HuH-7 (cell line): ENCODE measurements at regions not wholly inside any gene's neighbourhood (a gene's known extent, or its start where the extent isn't known, plus 50 kb on each side); places are given as distances from the start of the nearest gene placed in this dataset.

ENCODE experiments used
- DNase-seq: peaks from one replicate; pipeline ENCODE4 v3.0.0; 2011; ENCODE audit warnings: low spot score

DNA sequence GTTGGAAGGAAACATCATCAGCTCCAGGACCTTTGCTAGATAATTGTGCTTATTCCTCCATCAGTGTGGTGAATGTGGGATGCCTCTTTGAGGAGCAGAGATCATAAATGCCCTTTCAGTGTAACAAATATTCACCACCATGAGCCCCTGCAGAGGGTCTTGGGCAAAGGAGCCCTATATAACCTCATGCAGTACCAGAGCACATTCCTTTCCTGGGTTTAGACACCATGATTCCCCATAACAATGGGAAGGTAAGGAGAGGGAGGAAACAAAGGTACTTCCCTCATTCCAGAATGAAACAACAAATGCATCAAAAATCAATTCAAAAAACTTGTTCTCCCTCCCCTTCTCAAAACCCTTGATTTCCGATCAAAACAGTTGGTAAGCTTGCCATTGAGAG is 103.4 kb upstream of the PROX1 start:
- no peak for DNase-seq

DNA sequence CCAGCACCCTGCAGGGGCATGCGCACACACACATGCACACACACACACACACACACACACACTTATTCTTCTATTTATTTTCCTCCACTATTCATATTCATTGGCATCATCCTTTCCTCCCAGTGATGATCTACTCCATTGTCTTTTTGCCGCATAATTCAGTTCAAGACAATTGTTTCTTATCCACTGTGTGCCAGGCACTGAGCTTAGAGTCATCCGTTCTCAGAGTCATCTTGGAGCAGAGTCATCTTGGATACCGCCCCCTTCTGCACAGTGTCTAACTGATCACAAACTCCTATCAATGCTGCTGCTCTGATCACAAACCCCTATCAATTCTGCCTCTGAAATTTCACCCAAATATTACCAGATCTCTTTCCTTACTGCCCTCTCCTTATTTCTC is 102.8 kb upstream of the PROX1 start:
- no peak for DNase-seq

DNA sequence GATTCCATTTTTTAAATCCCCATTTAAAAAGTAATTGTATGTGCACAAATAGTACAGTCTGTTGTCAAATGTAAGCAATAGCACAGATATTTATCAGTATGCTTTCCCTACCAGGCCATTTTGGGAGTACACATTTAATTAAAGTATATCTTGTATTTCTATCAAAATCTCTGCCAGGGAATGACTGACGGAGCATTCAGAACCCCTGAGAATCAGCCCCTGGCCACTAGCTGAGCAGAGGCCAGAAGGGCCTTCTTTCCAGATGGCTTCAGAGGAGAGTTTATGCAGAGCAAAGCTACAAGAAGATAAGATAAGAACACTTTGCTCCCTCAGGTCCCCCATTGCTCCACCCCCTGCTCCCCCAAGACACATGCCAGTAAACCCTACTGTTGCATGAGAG is 99.9 kb upstream of the PROX1 start:
- DNase-seq, result no peak

DNA sequence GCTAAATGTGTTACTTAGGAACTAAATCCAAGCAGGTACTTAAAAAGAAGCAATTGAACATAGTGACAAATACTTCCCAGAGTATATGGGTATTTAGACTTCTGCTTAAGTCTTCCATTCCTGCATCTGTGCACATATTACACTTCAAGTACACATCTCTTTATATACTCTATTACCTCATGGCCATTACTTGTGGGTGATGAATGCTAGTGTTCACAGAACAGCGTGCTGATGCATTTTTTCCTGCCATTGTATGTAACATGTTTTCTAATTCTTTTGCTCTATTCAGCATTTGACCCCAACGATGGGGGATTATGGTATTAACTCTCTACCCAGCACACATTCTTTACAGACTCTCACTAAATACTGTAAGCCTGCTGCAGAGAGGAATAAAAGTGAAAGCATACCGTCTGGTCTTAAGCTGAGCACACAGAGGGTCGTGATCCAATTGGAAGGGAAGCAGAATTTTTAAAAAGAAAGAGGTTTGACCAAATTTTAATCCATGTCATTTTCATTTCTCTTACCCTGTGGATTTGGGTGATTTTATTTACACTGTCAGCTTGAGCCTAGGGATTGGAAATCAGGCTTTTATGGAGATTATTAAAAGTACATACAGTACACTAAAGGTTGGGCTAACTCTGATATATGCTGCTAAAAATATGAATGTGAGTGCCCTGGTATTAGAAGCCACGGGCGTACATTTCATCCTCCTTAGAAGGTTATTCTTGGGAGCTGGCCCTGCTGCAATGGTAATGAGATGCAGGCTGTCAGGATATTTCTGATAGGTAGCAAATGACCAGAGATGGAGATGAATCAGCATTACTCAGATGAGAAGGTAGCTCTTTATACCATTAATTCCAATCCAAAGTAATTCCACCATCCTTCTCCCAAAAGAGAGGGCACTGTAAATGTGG is 95.5 kb upstream of the PROX1 start:
- no peak for DNase-seq

DNA sequence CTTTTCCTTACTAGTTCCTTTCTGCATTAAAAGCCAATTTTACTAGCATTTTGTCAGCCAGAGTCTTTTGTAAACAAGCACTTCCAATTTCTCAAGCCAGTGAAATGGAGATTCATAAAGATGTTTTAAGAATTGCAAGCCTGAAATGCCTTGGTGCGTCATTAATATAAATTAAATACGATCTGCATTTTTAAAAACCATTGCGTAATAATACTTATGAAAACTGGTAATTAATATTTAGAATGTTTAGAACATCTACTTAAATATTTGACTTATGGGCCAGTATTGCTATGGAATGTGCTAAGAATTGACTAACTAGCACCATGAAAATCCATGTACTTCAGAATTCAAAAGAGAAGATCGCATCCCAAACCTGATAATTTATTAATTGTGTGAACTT is 89.1 kb upstream of the PROX1 start:
- DNase-seq, result no peak

DNA sequence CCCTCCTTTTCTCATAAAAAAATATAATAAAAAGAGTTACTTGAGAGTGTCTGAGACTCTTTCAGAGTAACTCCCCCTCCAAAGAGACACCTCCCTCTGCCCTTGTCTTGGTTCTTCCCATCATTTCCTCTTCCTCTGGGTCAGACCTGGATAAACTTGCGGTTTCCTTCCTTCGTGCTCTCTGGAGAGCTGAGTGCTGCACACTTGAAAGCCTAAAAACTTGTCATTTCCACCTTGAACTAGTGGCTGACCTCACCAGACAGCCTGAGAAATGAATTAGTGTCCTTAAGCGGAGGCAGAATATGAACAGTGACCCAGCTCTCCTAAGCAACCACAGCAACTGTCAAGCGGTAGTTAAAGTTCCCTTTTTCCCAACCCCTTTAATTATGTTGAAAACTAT is 88.4 kb upstream of the PROX1 start:
- DNase-seq, result no peak

DNA sequence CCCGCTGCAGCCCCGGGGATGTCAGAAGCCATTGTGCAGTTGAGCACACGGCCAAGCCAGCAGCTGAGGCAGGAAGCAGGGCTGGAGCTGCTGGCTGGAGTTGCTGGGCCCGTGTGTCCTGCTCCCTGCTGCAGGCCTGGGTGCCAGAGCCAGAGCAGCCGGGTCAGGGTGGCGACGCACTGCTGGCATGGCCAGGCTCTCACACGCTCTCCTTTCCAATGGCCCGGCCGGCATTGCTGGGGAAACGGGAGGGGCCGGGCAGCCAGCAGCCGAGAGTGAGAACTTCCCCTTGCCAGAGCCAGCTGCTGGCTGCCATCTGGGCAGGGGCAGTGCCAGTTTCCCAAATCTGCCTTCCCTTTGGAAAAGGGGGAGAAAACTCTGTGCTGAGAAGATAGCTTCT is 82.4 kb upstream of the PROX1 start:
- no peak for DNase-seq

DNA sequence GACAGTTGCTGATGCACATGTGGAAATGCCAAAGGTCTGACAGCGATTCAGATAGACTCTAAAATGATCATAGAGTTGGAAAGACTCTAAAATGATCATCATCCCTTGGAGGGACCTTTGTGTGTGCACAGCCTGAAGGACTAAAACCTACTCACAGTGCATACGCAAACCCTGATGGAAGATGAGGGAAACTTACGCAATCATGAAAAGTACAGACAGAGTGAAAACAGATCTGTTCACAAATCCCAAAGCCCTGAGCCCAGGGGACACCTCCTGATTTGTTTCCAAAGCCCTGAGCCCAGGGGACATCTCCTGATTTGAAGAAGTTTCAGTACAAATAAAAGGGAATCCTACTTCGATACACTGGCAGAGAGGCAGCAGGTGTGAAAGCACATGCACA is 79.3 kb upstream of the PROX1 start:
- no peak for DNase-seq

DNA sequence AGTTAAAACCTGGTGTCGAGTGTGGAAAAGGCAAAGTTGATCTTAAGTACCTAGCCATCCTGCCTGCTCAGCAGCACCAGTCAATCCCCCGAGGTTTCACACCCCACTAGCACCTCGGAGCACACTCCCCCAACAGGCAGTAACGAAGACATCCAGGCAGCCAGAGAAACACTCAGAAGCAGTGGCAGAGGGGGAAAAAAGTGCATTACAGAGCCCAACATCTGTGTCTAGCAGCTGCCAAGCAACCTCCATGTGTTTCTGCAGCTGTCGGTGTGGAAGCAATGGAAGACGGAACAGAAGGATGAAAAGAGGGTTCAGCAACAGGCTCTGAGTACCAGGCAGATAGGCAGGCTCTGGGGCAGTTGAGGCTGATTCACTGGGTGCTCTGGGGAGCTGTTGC is 73.4 kb upstream of the PROX1 start:
- DNase-seq, result no peak

DNA sequence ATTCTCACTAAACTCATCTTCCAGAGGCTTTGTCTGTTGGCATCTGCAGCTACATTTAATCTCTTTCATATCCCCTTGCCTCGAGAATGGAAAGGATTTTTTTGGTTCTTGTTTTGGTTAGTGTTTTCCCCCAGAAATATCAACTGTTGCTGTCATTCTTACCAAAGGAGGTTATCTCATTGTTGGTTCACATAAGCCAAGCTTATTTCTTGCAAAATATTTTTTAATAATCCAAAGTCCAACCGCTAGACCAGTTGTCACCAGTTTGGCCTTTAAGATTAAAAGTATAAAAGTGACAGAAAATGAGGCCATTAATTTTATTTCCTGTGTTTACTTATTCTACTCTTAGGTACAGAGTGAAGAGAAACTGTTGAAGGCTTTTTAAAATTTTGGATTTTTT is 66.5 kb upstream of the PROX1 start:
- no peak for DNase-seq

DNA sequence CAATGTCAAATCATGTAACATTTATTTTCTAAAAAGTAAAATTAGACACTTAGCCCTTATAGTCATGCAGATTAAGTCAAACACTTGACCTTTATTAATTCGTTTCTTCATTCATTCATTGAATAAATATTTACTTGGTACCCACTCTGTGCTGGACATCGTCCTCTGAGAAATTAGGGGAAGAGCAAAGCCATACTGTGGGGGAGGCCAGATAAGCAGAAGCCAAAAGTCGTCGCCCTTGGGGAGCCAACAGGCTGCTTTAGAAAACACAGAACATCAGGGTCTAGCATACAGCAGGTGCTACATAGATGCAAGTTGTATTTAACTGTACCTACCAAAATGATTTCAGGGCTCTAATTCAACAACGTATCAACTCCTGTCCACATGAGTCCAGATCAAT is 66.1 kb upstream of the PROX1 start:
- no peak for DNase-seq

DNA sequence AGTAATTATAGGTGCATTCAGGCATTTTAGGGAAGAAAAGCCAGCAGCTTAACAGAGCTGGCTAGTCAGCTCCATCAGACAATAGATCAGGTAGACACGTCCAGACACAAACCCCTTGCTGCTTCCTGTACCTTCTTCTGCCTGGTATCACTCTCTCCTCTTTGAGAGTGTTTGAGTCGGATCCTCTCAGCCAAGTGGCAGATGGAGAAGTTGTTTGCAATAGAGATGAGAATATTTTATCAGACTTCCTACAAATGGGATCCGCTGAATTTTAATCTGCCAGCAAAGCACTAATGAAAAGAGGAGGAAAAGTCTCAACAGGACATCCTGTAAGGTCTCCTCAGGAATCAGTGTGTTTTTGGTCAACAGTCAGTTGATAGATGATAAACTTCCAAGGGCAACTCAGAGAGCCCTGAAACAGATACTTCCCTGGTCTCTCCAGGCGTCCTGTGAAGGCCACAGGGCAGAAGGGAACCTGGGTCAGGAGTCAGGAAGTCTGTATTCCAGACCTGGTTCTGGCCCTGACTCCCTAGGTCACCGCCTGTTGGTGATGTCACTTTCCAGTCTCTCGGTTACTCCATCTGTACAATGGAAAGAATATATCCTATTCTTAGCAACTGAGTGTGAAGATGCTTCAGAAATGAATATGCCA is 62.1 kb upstream of the PROX1 start:
- DNase-seq, result no peak

DNA sequence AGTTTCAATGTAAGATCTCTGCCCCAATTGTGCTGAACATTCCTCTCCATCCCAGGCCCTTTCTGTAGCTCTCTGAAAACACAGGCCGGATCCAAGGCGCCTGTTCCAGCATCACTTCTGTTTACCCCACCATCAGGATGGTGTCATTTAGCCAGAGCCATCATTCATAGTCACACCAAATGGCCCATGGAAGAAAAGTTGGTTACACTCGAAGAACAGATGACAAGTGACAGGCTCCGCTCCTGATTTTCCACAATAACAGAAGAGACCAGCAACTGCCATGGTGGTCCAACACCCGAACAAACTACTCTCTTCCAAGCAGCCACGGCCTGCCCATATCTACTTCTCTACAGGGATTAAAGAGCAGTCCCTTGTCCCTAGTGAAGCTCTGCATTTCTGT is 59.9 kb upstream of the PROX1 start:
- DNase-seq, result no peak

DNA sequence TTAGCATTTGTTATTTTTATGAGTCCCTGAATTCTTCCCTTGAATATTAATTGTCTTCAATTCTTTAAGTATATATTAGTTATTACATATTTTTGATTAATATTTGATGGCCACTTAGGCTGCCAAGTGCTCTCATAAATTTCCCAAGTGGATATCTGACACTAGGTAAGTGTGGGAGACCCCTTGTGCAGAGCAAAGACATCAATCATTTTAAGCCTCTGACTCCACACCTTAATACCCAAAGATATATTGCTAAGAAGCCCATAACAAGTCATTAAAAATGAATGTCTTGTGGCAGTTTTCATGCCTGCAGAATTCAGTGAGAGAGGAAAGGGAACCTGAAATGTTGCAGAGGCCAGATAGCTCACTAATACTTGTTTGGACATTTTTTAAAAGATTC is 58.4 kb upstream of the PROX1 start:
- no peak for DNase-seq

DNA sequence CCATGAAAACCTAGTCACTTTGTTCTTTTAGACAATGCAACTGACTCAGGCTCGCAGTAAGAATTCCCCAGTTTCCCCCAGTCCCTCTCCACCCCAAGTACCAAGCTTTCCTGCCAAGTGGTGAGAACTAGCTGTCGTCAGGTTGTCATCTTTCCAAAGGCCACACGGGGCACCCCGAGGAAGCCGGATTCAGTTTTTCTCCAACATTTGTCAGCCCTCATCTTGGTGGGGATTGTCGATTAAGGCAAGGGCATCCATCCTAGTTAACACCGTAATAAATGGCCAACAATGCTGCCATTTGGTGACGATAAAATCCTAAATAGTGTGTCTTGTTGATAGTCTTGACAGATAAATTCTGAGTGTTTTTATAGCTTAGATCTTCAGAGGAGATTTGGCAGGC is 55.9 kb upstream of the PROX1 start:
- DNase-seq, result peak; percentile 24

DNA sequence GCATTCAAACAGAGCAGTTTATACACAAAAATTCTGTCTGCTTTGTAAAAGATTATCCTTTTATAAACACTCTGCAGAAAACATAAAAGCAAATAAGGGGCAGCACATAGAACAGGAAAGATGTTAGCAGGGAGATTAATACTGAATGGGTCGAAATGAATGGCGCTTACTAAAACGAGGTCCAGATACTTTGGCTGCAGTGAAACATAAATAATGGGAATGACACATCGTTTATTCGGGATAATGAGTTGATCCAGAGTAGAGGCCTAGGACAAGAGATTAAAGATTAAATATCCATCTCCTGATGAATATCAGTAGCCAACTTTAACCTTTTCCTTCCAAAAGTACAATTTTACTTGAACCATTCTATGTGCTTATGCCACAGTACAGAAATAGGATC is 54.4 kb upstream of the PROX1 start:
- no peak for DNase-seq

DNA sequence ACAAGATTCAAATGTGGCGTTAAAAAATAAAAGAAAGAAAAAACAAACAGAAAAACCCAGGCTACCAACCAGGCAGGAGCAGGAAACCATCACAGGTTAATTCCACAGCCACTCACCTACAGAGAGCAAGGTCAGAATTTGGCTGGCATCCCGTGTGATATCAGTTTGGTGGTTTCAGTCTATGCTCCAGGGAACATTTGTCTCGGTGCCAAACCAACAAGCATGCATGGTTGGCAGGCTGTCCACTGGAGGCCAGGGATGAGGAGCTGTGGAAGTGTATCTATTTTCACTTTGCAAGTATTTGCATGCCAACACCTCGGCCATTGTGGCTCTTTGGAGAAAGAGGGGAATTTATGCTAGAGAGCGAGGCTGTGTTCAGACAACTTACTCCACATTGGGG is 53.1 kb upstream of the PROX1 start:
- DNase-seq, result no peak

DNA sequence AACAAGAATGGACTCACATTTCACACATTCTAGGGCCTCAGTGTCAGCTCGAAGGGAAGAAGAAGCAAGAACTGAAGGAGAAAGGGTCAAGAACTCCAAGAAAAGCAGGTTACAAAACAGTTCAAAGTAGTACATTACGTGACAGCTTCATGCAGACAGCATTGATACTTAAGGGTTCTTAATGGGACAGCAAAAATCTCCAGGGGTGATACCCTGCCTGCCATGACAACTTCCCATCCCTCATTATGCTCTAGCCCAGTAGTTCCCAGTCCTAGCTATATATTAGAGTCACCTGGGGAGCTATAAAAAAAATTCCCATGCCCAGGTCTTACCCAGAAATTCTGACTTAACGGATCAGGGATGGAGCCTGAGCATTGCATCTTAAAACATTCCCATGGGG is 51.2 kb upstream of the PROX1 start:
- DNase-seq, result no peak
